ENCODE measurements at regions not wholly inside any gene's neighbourhood (a gene's known extent, or its start where the extent isn't known, plus 50 kb on each side); places are given as distances from the start of the nearest gene placed in this dataset.
"Not testable (repeated sequence)": the region's sequence is repeated elsewhere in the genome, so short reads cannot be mapped to it uniquely, and the experiment has no call there.

- Mint-ChIP-seq H3K9me3 (peaks cover 0 to 4% (median 0%) of the 10 kb centered on the region in 3 donors), H3K4me1 (no peaks in the 10 kb centered on the region), H3K36me3 (no peaks in the 10 kb centered on the region), H3K4me3 (no peak overlapping the region), H3K27ac (no peak overlapping the region), H3K27me3 (peaks cover 22 to 33% of the 10 kb centered on the region in 2 donors)
- POLR2A ChIA-PET = no interaction called here
- CTCF ChIA-PET = no interaction called here
- ATAC-seq (replicated peaks in 1 of 4) (no peak), DNase-seq (no peak)
- Histone ChIP-seq H3K4me1 (ENCODE audit: control insufficient read depth in 1 of 2, extremely low read depth in 1 of 2, insufficient read depth in 2 of 2, low read length in 2 of 2) (no peaks in the 10 kb centered on the region), H3K27me3 (replicated peaks in 1 of 2; ENCODE audit: control insufficient read depth in 2 of 2, extremely low read depth in 1 of 2, insufficient read depth in 2 of 2, low read length in 1 of 2) (no peaks in the 10 kb centered on the region), H3K9me3 (no peaks in the 10 kb centered on the region), H3K27ac (ENCODE audit: low read length) (no peak overlapping the region), H3K36me3 (ENCODE audit: control insufficient read depth in 2 of 2, extremely low read depth in 1 of 2, insufficient read depth in 1 of 2, low read length in 1 of 2) (no peaks in the 10 kb centered on the region), H3K4me3 (ENCODE audit: control insufficient read depth in 1 of 2, extremely low read depth in 1 of 2, low read length in 1 of 2) (no peak overlapping the region)
- WGBS (ENCODE audit: insufficient coverage) = no CpG with 5 or more reads among the region's 1 CpG
Observed at GRCh38 chr7:96824686-96825085, 115.0 kb upstream of the SEM1 start.

GRCh38 chr7:96825285-96825684 lies 115.6 kb upstream of the SEM1 start:
- no peak overlapping the region for H3K4me3 ChIP-seq (ENCODE audit: control insufficient read depth in 1 of 2, extremely low read depth in 1 of 2, low read length in 1 of 2)
- H3K9me3 Mint-ChIP-seq = peaks cover 0 to 4% (median 0%) of the 10 kb centered on the region in 3 donors
- no peaks in the 10 kb centered on the region for H3K36me3 ChIP-seq (ENCODE audit: control insufficient read depth in 2 of 2, extremely low read depth in 1 of 2, insufficient read depth in 1 of 2, low read length in 1 of 2)
- H3K4me1 ChIP-seq (ENCODE audit: control insufficient read depth in 1 of 2, extremely low read depth in 1 of 2, insufficient read depth in 2 of 2, low read length in 2 of 2) = no peaks in the 10 kb centered on the region
- no peak overlapping the region for H3K27ac Mint-ChIP-seq
- no peak for ATAC-seq (replicated peaks in 1 of 4)
- H3K27ac ChIP-seq (ENCODE audit: low read length) = no peak overlapping the region
- H3K4me3 Mint-ChIP-seq = no peak overlapping the region
- no peaks in the 10 kb centered on the region for H3K36me3 Mint-ChIP-seq
- peaks cover 20 to 32% of the 10 kb centered on the region in 2 donors for H3K27me3 Mint-ChIP-seq
- CTCF ChIA-PET = interaction anchor here in 1 of 2 donors (0.5 kb wide), 1 partner anchor 707 kb away, joined by 3 read pairs; no protein-coding TSS in a partner anchor
- no peaks in the 10 kb centered on the region for H3K4me1 Mint-ChIP-seq
- no peak for DNase-seq
- H3K27me3 ChIP-seq (replicated peaks in 1 of 2; ENCODE audit: control insufficient read depth in 2 of 2, extremely low read depth in 1 of 2, insufficient read depth in 2 of 2, low read length in 1 of 2) = no peaks in the 10 kb centered on the region
- WGBS (ENCODE audit: insufficient coverage) = no CpG with 5 or more reads among the region's 2 CpGs
- POLR2A ChIA-PET = no interaction called here
- H3K9me3 ChIP-seq = no peaks in the 10 kb centered on the region

GRCh38 chr7:96826089-96826488 lies 116.4 kb upstream of the SEM1 start:
- no peaks in the 10 kb centered on the region for H3K4me1 Mint-ChIP-seq
- no peak overlapping the region for H3K27ac Mint-ChIP-seq
- Histone ChIP-seq H3K4me1 (ENCODE audit: control insufficient read depth in 1 of 2, extremely low read depth in 1 of 2, insufficient read depth in 2 of 2, low read length in 2 of 2) (no peaks in the 10 kb centered on the region), H3K27me3 (replicated peaks in 1 of 2; ENCODE audit: control insufficient read depth in 2 of 2, extremely low read depth in 1 of 2, insufficient read depth in 2 of 2, low read length in 1 of 2) (no peaks in the 10 kb centered on the region), H3K4me3 (ENCODE audit: control insufficient read depth in 1 of 2, extremely low read depth in 1 of 2, low read length in 1 of 2) (no peak overlapping the region), H3K27ac (ENCODE audit: low read length) (no peak overlapping the region), H3K36me3 (ENCODE audit: control insufficient read depth in 2 of 2, extremely low read depth in 1 of 2, insufficient read depth in 1 of 2, low read length in 1 of 2) (no peaks in the 10 kb centered on the region), H3K9me3 (no peaks in the 10 kb centered on the region)
- H3K27me3 Mint-ChIP-seq = peaks cover 20 to 33% of the 10 kb centered on the region in 2 donors
- WGBS (ENCODE audit: insufficient coverage) = 43% methylated on average over 1 of the region's 1 CpG
- ChIA-PET CTCF (no interaction called here), POLR2A (no interaction called here)
- no peaks in the 10 kb centered on the region for H3K36me3 Mint-ChIP-seq
- no peak for ATAC-seq (replicated peaks in 1 of 4)
- H3K9me3 Mint-ChIP-seq = peaks cover 0 to 2% (median 0%) of the 10 kb centered on the region in 3 donors
- no peak for DNase-seq
- H3K4me3 Mint-ChIP-seq = no peak overlapping the region

GRCh38 chr7:96827701-96828100 lies 118.1 kb upstream of the SEM1 start:
- Histone ChIP-seq H3K36me3 (ENCODE audit: control insufficient read depth in 2 of 2, extremely low read depth in 1 of 2, insufficient read depth in 1 of 2, low read length in 1 of 2) (no peaks in the 10 kb centered on the region), H3K4me1 (ENCODE audit: control insufficient read depth in 1 of 2, extremely low read depth in 1 of 2, insufficient read depth in 2 of 2, low read length in 2 of 2) (no peaks in the 10 kb centered on the region), H3K9me3 (no peaks in the 10 kb centered on the region), H3K4me3 (ENCODE audit: control insufficient read depth in 1 of 2, extremely low read depth in 1 of 2, low read length in 1 of 2) (no peak overlapping the region), H3K27me3 (replicated peaks in 1 of 2; ENCODE audit: control insufficient read depth in 2 of 2, extremely low read depth in 1 of 2, insufficient read depth in 2 of 2, low read length in 1 of 2) (no peaks in the 10 kb centered on the region), H3K27ac (ENCODE audit: low read length) (no peak overlapping the region)
- DNase-seq (no peak), ATAC-seq (replicated peaks in 1 of 4) (no peak)
- CTCF ChIA-PET = no interaction called here
- Mint-ChIP-seq H3K27me3 (peaks cover 16 to 31% of the 10 kb centered on the region in 2 donors), H3K9me3 (no peaks in the 10 kb centered on the region), H3K27ac (no peak overlapping the region), H3K36me3 (no peaks in the 10 kb centered on the region), H3K4me3 (no peak overlapping the region), H3K4me1 (no peaks in the 10 kb centered on the region)
- POLR2A ChIA-PET = no interaction called here
- WGBS (ENCODE audit: insufficient coverage) = 89% methylated on average over 4 of the region's 6 CpGs

GRCh38 chr7:96829121-96829520 lies 119.5 kb upstream of the SEM1 start:
- H3K9me3 Mint-ChIP-seq; H3K36me3 Mint-ChIP-seq; H3K4me3 ChIP-seq (ENCODE audit: control insufficient read depth in 1 of 2, extremely low read depth in 1 of 2, low read length in 1 of 2); H3K36me3 ChIP-seq (ENCODE audit: control insufficient read depth in 2 of 2, extremely low read depth in 1 of 2, insufficient read depth in 1 of 2, low read length in 1 of 2); H3K27ac Mint-ChIP-seq; H3K4me1 Mint-ChIP-seq; ATAC-seq (replicated peaks in 1 of 4); POLR2A ChIA-PET; DNase-seq; H3K9me3 ChIP-seq; H3K27ac ChIP-seq (ENCODE audit: low read length); CTCF ChIA-PET; H3K4me3 Mint-ChIP-seq; H3K27me3 ChIP-seq (replicated peaks in 1 of 2; ENCODE audit: control insufficient read depth in 2 of 2, extremely low read depth in 1 of 2, insufficient read depth in 2 of 2, low read length in 1 of 2); H3K4me1 ChIP-seq (ENCODE audit: control insufficient read depth in 1 of 2, extremely low read depth in 1 of 2, insufficient read depth in 2 of 2, low read length in 2 of 2): not testable (repeated sequence)
- WGBS (ENCODE audit: insufficient coverage) = no CpG with 5 or more reads among the region's 4 CpGs
- H3K27me3 Mint-ChIP-seq = peaks cover 16 to 25% of the 10 kb centered on the region in 2 donors

GRCh38 chr7:96831446-96831845 lies 121.8 kb upstream of the SEM1 start:
- DNase-seq = no peak
- Mint-ChIP-seq H3K27me3 (peaks cover 16 to 17% of the 10 kb centered on the region in 2 donors), H3K4me1 (peaks cover 5 to 12% (median 7%) of the 10 kb centered on the region in 3 donors), H3K27ac (no peak overlapping the region), H3K9me3 (no peaks in the 10 kb centered on the region), H3K36me3 (no peaks in the 10 kb centered on the region), H3K4me3 (no peak overlapping the region)
- Histone ChIP-seq H3K27me3 (replicated peaks in 1 of 2; ENCODE audit: control insufficient read depth in 2 of 2, extremely low read depth in 1 of 2, insufficient read depth in 2 of 2, low read length in 1 of 2) (no peaks in the 10 kb centered on the region), H3K27ac (ENCODE audit: low read length) (no peak overlapping the region), H3K4me1 (ENCODE audit: control insufficient read depth in 1 of 2, extremely low read depth in 1 of 2, insufficient read depth in 2 of 2, low read length in 2 of 2) (peaks cover 0 to 5% of the 10 kb centered on the region in 2 experiments), H3K9me3 (no peaks in the 10 kb centered on the region), H3K4me3 (ENCODE audit: control insufficient read depth in 1 of 2, extremely low read depth in 1 of 2, low read length in 1 of 2) (no peak overlapping the region), H3K36me3 (ENCODE audit: control insufficient read depth in 2 of 2, extremely low read depth in 1 of 2, insufficient read depth in 1 of 2, low read length in 1 of 2) (no peaks in the 10 kb centered on the region)
- CTCF ChIA-PET = no interaction called here
- POLR2A ChIA-PET = no interaction called here
- WGBS (ENCODE audit: insufficient coverage) = no CpG with 5 or more reads among the region's 2 CpGs
- ATAC-seq (replicated peaks in 1 of 4) = no peak

- peaks cover 6 to 12% of the 10 kb centered on the region in 2 experiments for H3K4me1 ChIP-seq (ENCODE audit: control insufficient read depth in 1 of 2, extremely low read depth in 1 of 2, insufficient read depth in 2 of 2, low read length in 2 of 2)
- H3K4me3 ChIP-seq (ENCODE audit: control insufficient read depth in 1 of 2, extremely low read depth in 1 of 2, low read length in 1 of 2) = no peak overlapping the region
- POLR2A ChIA-PET = no interaction called here
- no peak overlapping the region for H3K4me3 Mint-ChIP-seq
- H3K36me3 Mint-ChIP-seq = no peaks in the 10 kb centered on the region
- 100% methylated on average over 1 of the region's 1 CpG for WGBS (ENCODE audit: insufficient coverage)
- DNase-seq (no peak), ATAC-seq (replicated peaks in 1 of 4) (no peak)
- H3K36me3 ChIP-seq (ENCODE audit: control insufficient read depth in 2 of 2, extremely low read depth in 1 of 2, insufficient read depth in 1 of 2, low read length in 1 of 2) = no peaks in the 10 kb centered on the region
- H3K27me3 ChIP-seq (replicated peaks in 1 of 2; ENCODE audit: control insufficient read depth in 2 of 2, extremely low read depth in 1 of 2, insufficient read depth in 2 of 2, low read length in 1 of 2) = no peaks in the 10 kb centered on the region
- no peak overlapping the region for H3K27ac ChIP-seq (ENCODE audit: low read length)
- H3K27ac Mint-ChIP-seq = no peak overlapping the region
- peaks cover 13 to 16% of the 10 kb centered on the region in 2 donors for H3K27me3 Mint-ChIP-seq
- CTCF ChIA-PET = no interaction called here
- H3K4me1 Mint-ChIP-seq = peaks cover 12 to 19% (median 15%) of the 10 kb centered on the region in 3 donors
- H3K9me3 ChIP-seq = no peaks in the 10 kb centered on the region
- no peaks in the 10 kb centered on the region for H3K9me3 Mint-ChIP-seq
Observed at GRCh38 chr7:96832092-96832662, 122.5 kb upstream of the SEM1 start.

All from T-cell (primary cell).